Endothelial cell of umbilical vein (primary cell): ENCODE measurements at regions not wholly inside any gene's neighbourhood (a gene's known extent, or its start where the extent isn't known, plus 50 kb on each side); places are given as distances from the start of the nearest gene placed in this dataset.

Experiments used
- BruUV-seq: library from RNA; stranded (reverse); fragments of 400-500 nt; replicated peaks from 2 replicates; lab custom pipeline; 2021; lab: Mats Ljungman, UMichigan
- CTCF ChIA-PET: fragments of 300-600, 350-600 bp; sonication (Branson Sonifier 250); formaldehyde crosslinking; loops from one replicate; lab custom pipeline; 2021; ENCODE audit warnings: antibody characterized with exemption, inconsistent platforms; lab: Charles Lee
- POLR2A ChIA-PET: fragments of 300-600, 350-600 bp; sonication (Branson Sonifier 250); formaldehyde crosslinking; loops from one replicate; lab custom pipeline; 2021; ENCODE audit warnings: antibody characterized with exemption, inconsistent platforms; lab: Charles Lee
- DNase-seq: peaks from one replicate; pipeline ENCODE4 v3.0.0-alpha.2; 2011; ENCODE audit warnings: low read depth, low spot score
- FAIRE-seq: peaks from 2 replicates; lab custom pipeline; 2011; peaks lifted over from hg19 to GRCh38; lab: Jason Lieb, UNC
- H2AFZ ChIP-seq: 2 replicates; pipeline ENCODE4 v1.6.0; 2012; ENCODE audit warnings: low read depth, low read length, control low read depth, inconsistent platforms
- H3K27ac ChIP-seq: 2 replicates; pipeline ENCODE4 v1.5.1; 2011; ENCODE audit warnings: low read depth, mild to moderate bottlenecking, control low read depth, low read length, moderate library complexity; ENCODE audit not compliant: insufficient read depth
- H3K27me3 ChIP-seq, 2 experiments: 2 replicates each; pipeline versions ENCODE4 v1.6.0 to v1.6.1; 2011; ENCODE audit warnings: low read length in 2 of 2, mixed read lengths in 1 of 2; ENCODE audit not compliant: control insufficient read depth in 2 of 2, insufficient read depth in 2 of 2
- H3K36me3 ChIP-seq, 2 experiments: 2 replicates in 1 of 2; 3 replicates in 1 of 2; pipeline ENCODE4 v1.5.1; 2011; ENCODE audit warnings: low read length in 2 of 2, mild to moderate bottlenecking in 1 of 2, moderate library complexity in 1 of 2; ENCODE audit not compliant: control insufficient read depth in 2 of 2, insufficient read depth in 2 of 2; ENCODE audit errors: extremely low read depth in 1 of 2
- H3K4me1 ChIP-seq: 3 replicates; pipeline ENCODE4 v1.5.1; 2011; ENCODE audit warnings: mild to moderate bottlenecking, low read length; ENCODE audit not compliant: control insufficient read depth, insufficient read depth; ENCODE audit errors: extremely low read depth
- H3K4me2 ChIP-seq: 2 replicates; pipeline ENCODE4 v1.6.1; 2011; ENCODE audit warnings: low read length, control low read depth, mixed read lengths; ENCODE audit not compliant: insufficient read depth
- H3K4me3 ChIP-seq, 3 experiments: fragments of 200-600 bp in 1 of 3; sonication (generic), shearing (Covaris generic) in 1 of 3; replicated peaks in 1 of 3; 2 replicates each; pipeline ENCODE4 v1.5.1; 2011 to 2016; ENCODE audit warnings: control low read depth in 3 of 3, low read length in 3 of 3, mild to moderate bottlenecking in 2 of 3, inconsistent platforms in 1 of 3, low read depth in 1 of 3, moderate library complexity in 1 of 3; ENCODE audit not compliant: insufficient read depth in 1 of 3
- H3K79me2 ChIP-seq: 2 replicates; pipeline ENCODE4 v1.6.0; 2012; ENCODE audit warnings: low read length, inconsistent platforms; ENCODE audit not compliant: control insufficient read depth, insufficient read depth
- H3K9ac ChIP-seq: replicated peaks from 2 replicates; pipeline ENCODE3; 2011; ENCODE audit warnings: low read length, control low read depth; ENCODE audit not compliant: insufficient read depth; ENCODE audit errors: extremely low read depth
- H3K9me1 ChIP-seq: replicated peaks from 3 replicates; pipeline ENCODE4 v1.6.0; 2011; ENCODE audit warnings: mild to moderate bottlenecking, low read length; ENCODE audit not compliant: control insufficient read depth, insufficient read depth; ENCODE audit errors: extremely low read depth
- H3K9me3 ChIP-seq: replicated peaks from 2 replicates; pipeline ENCODE4 v1.5.1; 2012; ENCODE audit warnings: low read length, inconsistent platforms; ENCODE audit not compliant: control insufficient read depth, insufficient read depth
- H4K20me1 ChIP-seq: replicated peaks from 2 replicates; pipeline ENCODE3; 2011; ENCODE audit warnings: mild to moderate bottlenecking, low read length; ENCODE audit not compliant: control insufficient read depth, insufficient read depth; ENCODE audit errors: extremely low read depth
- CTCF ChIP-seq, 2 donors: IDR thresholded peaks; 1 replicate in 1 of 2; 2 replicates in 1 of 2; pipeline ENCODE4 v1.5.1; 2011; ENCODE audit warnings: low read length in 2 of 2, mild to moderate bottlenecking in 2 of 2, moderate library complexity in 2 of 2, control low read depth in 1 of 2, inconsistent platforms in 1 of 2, low read depth in 1 of 2; ENCODE audit not compliant: insufficient read depth in 1 of 2; ENCODE audit errors: extremely low read depth in 1 of 2
- EZH2 ChIP-seq: IDR thresholded peaks from 2 replicates; pipeline ENCODE4 v1.6.1; 2012; ENCODE audit warnings: borderline replicate concordance, low read depth, mild to moderate bottlenecking, moderate library complexity, low read length, inconsistent platforms; ENCODE audit not compliant: severe bottlenecking
- FOS ChIP-seq: IDR thresholded peaks from 2 replicates; pipeline ENCODE4 v1.6.1; 2011; ENCODE audit warnings: mild to moderate bottlenecking, low read length, moderate library complexity, borderline replicate concordance; ENCODE audit not compliant: insufficient read depth
- GATA2 ChIP-seq: IDR thresholded peaks from 2 replicates; pipeline ENCODE4 v1.7.0; 2011; ENCODE audit warnings: low read depth, mild to moderate bottlenecking, moderate library complexity, mixed read lengths, low read length; ENCODE audit not compliant: insufficient read length, insufficient read depth
- MAX ChIP-seq: IDR thresholded peaks from 2 replicates; pipeline ENCODE4 v1.6.1; 2011; ENCODE audit not compliant: insufficient read depth, insufficient read length
- MYC ChIP-seq: IDR thresholded peaks from one replicate; pipeline ENCODE4 v1.6.1; 2011; ENCODE audit warnings: mild to moderate bottlenecking, low read depth, low read length
- POLR2A ChIP-seq: IDR thresholded peaks from 2 replicates; pipeline ENCODE4 v1.6.1; 2012; ENCODE audit warnings: low read depth, mild to moderate bottlenecking, control low read depth, low read length
- POLR2AphosphoS5 ChIP-seq: IDR thresholded peaks from 2 replicates; pipeline ENCODE4 v1.6.1; 2012; ENCODE audit warnings: low read depth, mild to moderate bottlenecking, control low read depth, low read length, moderate library complexity; ENCODE audit not compliant: insufficient read depth
- dilution Hi-C: fragments of 300-500 bp; cut with MboI; formaldehyde crosslinking; loops from one replicate; pipeline ENCODE4 v1.15.0; 2019; ENCODE audit warnings: low sequenced_read_pairs; ENCODE audit not compliant: extremely low pct_ligation_motif_present
- intact Hi-C: fragments of 100-400 bp; cut with micrococcal nuclease; formaldehyde crosslinking; loops from one replicate; pipeline ENCODE4 v1.10.0; 2022

GRCh38 chr15:70277556-70277955 lies 179.8 kb upstream of the TLE3 start:
- intact Hi-C loops (no loop called here), dilution Hi-C loops (no loop called here)
- no peak overlapping the region for H3K9ac ChIP-seq
- DNase-seq (no peak), FAIRE-seq (no peak)
- no peak for TF ChIP-seq CTCF (IDR thresholded peaks at IDR 0.05; ENCODE audit: extremely low read depth in 1 of 2, insufficient read depth in 1 of 2, low read depth in 1 of 2, low read length in 2 of 2)
- no peak for TF ChIP-seq MAX
- no TSS peak for BruUV-seq
- POLR2A ChIA-PET = interaction anchor here (0.6 kb wide), 1 partner anchor 9 kb away, joined by 4 read pairs; no protein-coding TSS in a partner anchor
- CTCF ChIA-PET = no interaction called here
- no peaks in the 10 kb centered on the region for H3K9me3 ChIP-seq
- H3K4me2 ChIP-seq = no peak overlapping the region
- no peaks in the 10 kb centered on the region for H4K20me1 ChIP-seq
- H3K9me1 ChIP-seq = no peaks in the 10 kb centered on the region
- peaks cover 4% of the 10 kb centered on the region for H3K4me1 ChIP-seq
- no peaks in the 10 kb centered on the region for H3K79me2 ChIP-seq
- H3K4me3 ChIP-seq = no peak overlapping the region
- H3K27ac ChIP-seq = no peak overlapping the region
- no peaks in the 10 kb centered on the region for H3K27me3 ChIP-seq
- H3K36me3 ChIP-seq = no peaks in the 10 kb centered on the region
- H2AFZ ChIP-seq = no peak overlapping the region

- no peak overlapping the region for H3K4me3 ChIP-seq
- no peaks in the 10 kb centered on the region for H3K27me3 ChIP-seq
- DNase-seq (no peak), FAIRE-seq (no peak)
- H3K79me2 ChIP-seq = no peaks in the 10 kb centered on the region
- dilution Hi-C loops = no loop called here
- H3K9me3 ChIP-seq = no peaks in the 10 kb centered on the region
- POLR2A ChIA-PET = no interaction called here
- BruUV-seq = no TSS peak
- H3K36me3 ChIP-seq = no peaks in the 10 kb centered on the region
- TF ChIP-seq CTCF (IDR thresholded peaks at IDR 0.05; ENCODE audit: extremely low read depth in 1 of 2, insufficient read depth in 1 of 2, low read depth in 1 of 2, low read length in 2 of 2) (no peak), POLR2AphosphoS5 (no peak), EZH2 (no peak), GATA2 (no peak), MYC (no peak), POLR2A (no peak), MAX (no peak), FOS (no peak)
- no peak overlapping the region for H3K27ac ChIP-seq
- H3K4me1 ChIP-seq = peaks cover 9% of the 10 kb centered on the region
- CTCF ChIA-PET = no interaction called here
- intact Hi-C loops = no loop called here
- no peak overlapping the region for H3K4me2 ChIP-seq
- no peaks in the 10 kb centered on the region for H3K9me1 ChIP-seq
- no peak overlapping the region for H2AFZ ChIP-seq
- no peaks in the 10 kb centered on the region for H4K20me1 ChIP-seq
- no peak overlapping the region for H3K9ac ChIP-seq
Observed at GRCh38 chr15:70276401-70276800, 178.7 kb upstream of the TLE3 start.
